GM21515 (cell line): ENCODE measurements at regions not wholly inside any gene's neighbourhood (a gene's known extent, or its start where the extent isn't known, plus 50 kb on each side); places are given as distances from the start of the nearest gene placed in this dataset.
"Not testable (repeated sequence)": the region's sequence is repeated elsewhere in the genome, so short reads cannot be mapped to it uniquely, and the experiment has no call there.

Experiments used
- ATAC-seq: cut with Tn5 transposase; IDR thresholded peaks from one replicate; pipeline ENCODE4 v1.9.1; 2021; ENCODE audit not compliant: unreplicated experiment

DNA sequence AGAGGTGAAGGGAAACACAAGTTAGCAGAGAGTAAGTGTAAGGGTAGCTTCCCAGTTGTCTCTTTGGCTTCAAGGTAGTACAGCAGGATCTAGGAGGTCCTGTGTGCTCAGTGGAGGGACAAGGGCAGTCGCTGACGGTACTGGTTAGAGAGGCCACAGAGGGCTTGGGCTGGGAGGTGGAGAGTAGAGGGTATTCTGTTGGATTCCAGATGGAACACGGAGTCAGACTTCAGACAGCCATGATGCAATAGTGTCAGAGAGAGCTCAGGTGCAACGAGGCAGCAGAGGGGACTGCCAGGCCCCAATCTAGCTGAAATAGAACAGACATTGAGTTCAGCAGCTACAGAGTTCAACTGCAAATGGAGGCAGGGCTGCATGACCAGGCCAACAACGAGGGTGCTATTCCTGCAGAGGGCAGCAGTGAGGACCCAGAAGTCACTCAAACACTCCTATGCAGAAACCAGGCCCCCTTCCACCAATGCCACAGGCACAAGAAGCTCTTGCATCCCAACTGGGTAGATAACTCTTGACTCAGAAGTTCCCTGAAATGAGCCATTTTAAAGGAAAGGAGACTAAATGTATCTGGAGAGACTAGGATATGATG lies 325.0 kb upstream of the ESRRG start:
- ATAC-seq: peak; percentile 55

DNA sequence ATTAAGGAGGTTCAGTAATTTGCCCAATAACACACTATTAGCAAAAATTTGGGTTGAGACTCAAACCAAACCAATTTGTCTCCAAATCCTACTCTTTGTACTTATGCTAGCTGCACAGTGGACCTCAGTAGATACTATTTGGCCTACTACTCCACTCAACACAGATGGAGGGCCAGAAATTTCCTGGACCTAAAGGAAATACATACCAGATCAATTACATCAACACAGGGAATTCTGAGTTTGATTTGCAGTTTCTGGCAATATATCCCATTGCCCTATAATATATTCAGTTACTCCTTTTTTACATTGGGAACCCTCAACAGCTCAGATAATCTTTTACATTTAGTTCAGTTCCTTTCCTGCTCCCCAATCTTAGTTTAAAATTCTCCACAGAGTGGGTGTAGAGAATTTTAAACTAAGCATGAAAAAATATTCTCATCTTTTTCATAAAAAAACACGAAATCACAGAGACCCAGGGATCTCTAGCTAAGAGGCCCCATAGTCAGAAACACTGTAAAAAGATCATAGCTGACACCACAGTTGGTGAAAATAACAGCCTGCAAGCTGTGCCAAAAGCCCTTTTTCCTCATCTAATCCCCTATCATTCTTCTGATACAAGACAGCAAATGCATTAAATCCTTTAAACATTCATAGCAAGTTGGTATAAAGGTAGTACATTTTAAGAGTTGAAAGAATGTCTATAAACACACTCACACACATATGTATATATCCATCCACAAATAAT lies 317.7 kb upstream of the ESRRG start:
- ATAC-seq: no peak

DNA sequence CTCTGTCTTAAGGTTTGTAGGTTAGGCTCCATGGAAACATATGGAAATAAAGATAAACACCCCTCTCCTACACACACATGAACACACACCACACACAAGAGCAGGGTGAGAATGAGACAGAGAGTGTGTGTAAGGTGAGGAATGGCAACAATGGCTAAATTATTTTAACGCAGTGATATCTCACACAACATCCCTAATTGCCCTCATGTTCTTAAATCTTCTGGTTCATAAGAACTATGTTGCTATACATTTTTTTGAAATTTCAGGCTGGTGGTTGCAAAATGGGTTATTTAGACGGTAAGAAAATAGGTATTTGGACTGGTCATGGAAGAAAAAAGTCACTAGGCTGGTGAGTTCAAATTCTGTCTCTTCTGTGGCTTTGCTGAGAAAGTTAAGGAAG lies 316.7 kb upstream of the ESRRG start:
- no peak for ATAC-seq

DNA sequence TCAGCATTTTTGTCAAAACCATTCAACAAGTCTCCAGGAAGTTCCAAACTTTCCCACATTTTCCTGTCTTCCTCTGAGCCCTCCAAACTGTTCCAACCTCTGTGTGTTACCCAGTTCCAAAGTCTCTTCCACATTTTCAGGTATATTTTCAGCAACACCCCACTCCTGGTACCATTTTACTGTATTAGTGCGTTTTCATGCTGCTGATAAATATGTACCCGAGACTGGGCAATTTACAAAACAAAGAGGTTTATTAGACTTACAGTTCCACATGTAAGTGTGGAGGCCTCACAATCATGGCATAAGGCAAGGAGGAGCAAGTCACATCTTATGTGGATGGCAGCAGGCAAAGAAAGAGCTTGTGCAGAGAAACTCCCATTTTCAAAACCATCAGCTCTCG lies 315.9 kb upstream of the ESRRG start:
- ATAC-seq: not testable (repeated sequence)

DNA sequence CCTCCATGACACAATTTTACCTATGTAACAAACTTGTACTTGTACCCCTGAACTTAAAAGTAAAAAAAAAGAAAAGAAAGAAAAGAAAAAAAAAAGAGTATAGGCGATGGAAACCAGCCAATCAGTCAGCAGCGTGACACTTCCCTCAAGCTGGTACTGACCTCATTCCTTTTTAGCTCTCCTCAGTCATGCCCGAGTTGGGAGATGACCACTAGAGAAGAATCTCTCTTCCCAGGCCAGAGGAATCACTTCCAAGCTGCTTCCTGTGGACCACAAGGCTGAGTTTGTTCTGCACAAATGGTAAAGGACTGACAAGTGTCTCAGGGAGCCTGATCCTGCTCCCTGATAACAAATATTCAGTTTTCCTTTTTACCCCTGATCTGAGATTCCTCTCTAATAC lies 313.5 kb upstream of the ESRRG start:
- ATAC-seq: no peak

DNA sequence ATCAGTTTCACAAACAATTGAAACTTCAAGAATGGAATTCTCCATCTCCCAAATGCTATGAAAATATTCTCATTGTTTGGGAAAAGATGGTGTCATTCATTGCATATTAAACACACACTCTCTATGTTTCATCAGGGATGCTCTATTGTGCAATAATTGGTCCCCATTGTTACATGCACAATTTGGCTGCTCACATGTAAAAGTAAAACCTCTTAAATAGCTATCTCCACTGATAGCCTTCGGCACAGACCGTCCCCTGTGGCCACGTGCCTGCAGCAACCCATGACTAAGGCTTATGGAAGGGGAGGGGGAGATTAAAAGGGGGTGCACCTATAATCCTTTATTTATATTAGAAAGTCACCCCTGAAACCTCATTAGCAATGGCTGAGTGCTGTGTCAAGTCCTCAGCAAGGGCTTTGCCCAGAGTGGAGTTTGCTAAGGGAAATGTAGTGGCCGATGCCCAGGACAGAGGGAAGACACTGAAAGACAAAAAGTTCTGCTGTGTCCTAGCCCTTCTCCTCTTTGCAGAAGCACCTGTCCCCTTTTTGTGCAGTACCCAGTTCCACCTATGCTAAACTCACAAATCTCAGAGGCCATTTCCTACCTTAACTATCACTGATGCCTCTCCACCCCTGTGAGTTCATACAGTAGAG lies 309.6 kb upstream of the ESRRG start:
- no peak for ATAC-seq

DNA sequence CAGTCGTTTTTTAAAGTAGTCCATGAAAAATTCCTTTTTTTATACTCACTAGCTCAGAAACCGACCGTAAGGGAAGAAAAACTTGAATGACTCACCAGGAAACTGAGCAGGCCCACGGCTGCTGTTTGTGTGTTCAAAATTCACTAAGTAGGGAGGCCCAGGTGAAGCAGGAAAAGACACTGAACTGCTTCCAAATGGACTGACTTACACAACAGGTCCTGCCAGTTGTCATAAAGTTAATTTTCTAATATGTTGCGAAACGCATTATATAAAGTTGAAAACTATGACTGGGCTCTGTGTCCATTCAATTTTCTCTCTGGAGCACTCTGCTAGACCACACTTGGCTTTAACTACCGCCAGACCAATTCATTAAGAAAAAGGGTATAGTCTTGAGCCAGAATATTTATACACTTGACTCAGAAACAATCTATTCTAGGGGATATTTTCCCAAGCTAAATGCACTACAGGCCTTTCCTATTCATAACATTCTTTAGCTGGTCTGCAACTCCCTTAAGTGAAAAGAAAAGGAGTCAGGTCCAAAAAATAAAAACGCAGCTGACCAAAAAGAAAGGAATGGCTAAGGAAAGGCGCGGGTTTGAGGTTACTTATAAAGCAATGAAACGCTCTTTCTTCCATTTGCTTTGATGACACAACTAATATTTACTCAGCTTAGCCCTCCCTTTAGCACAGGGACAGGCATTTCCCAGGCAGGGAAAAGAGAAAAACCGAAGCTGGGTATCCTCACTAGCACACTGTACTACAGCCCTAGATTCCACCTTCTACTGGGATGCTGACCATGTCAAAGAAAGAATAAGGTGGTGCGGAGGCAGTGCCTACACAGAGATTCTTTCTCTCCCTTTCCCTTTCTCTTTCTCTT lies 306.3 kb upstream of the ESRRG start:
- ATAC-seq: no peak

DNA sequence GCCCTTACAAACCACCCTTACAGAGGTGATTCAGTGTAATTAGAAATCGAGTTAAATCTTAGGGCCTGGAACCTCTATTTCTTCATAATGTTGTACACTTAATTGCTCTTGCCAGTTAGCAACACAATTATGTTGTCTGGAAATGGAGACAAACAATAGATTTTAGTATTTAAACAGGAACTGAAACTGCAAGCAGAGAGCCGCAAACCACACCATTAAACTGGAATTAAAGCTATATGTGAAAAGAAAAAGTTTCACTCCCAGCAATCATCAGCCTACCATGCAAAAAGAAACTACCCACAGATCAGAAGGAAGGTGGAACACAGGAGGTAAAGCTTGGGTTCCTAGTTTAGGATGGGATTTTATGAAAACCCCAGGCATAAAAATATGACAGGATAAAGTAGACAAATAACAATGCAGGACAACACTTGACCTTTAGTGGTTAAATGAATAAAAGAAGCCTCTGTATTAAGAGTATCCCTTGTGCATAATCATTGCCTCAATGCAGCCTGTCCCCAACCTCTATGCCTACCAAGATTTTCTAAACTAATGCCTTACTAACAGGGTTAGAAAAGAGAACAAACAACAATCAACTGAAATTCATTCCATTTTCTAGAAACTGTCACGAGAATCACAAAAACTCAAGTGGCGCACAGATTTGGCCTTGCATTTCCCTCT lies 304.3 kb upstream of the ESRRG start:
- ATAC-seq: peak; percentile 97

DNA sequence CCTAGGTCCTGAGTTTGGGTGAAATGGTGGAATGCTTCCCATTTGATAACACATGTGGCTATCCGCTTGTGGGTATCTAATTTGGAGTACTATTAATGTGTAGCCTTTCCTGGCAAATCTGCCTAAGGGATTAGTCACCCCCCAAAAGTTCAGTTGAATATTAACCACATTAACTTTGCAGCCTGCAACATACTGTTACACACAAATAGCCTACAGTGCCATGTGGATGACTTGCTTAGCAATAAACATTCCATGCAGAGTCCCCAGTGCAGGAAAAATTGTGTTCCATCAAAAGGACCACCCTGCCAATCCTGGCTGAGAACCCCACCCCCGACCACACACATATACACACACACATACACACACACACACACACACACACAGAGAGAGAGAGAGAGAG lies 303.3 kb upstream of the ESRRG start:
- no peak for ATAC-seq

DNA sequence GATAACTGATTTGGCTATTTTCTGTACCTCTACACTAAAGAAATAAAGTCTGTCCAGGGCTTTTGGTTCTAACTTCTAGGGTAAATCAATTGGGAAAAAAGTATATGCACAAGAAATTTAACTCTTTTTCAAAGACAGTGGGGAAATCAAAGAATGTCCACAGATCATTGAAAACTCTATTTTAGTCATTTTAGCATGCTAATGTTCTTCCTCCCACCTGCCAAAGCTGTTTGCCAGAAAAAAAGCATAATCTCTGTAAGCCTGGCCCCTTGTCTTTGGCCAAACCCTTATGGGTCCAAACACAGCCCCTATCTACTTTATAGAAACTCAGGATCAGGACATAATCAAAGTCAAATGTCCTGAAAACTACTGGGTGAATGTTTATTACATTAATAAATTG lies 302.2 kb upstream of the ESRRG start:
- no peak for ATAC-seq

DNA sequence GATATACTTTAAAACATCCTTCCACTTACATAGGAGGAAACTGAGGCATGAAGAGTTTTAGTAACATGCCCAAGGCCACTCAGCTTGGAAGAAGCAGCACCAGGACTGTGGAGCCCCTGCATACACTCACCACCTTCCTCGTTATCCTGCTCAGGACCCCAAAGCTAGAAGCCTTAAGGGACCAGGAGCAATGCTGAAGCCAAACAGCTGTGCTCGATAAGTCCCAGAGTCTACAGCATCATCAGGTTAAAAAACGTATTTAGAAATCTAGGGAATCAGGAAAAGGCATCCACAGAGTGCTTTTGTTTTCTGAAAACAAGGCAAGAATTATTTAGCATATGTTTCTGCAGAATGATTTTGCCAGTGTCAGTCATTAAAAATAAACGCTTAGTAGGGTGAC lies 301.7 kb upstream of the ESRRG start:
- ATAC-seq: no peak

DNA sequence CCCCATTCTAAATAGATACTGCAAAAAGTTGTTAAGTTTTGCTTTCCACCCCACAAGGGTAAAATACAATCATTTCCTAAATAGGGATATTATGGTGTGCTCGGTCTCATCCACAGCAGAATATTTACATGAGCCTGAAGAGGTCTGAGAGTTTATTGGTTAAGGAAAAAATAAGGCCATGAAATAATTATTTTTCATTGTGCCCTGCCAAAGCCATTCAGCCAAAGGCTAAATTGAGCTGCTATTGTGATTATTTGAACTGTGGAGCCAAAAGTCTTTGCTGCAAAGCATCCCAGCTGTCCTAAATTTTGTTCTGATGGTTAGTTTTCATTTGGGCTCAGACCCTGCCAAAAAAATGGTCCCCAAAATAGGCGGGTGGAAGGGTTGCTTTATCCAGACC lies 298.7 kb upstream of the ESRRG start:
- ATAC-seq: no peak

DNA sequence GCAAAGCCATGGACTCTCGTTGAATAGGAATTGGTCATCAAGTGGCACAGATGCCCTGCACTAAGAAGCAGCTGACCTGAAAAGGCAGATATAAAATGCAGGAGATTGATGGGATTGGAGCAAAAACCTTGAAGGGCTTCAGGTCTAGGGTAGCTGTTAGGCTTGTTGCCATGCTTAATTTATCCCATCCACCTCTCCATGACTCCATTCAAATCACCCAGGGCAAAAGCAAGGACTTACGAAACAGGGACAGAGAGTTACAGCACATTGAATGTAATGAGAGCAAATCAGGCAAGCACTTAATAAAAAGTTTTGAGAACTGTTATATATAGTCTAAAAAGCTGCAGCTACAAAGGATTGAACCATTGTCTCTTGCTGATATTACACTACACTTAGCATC lies 298.2 kb upstream of the ESRRG start:
- ATAC-seq: no peak

DNA sequence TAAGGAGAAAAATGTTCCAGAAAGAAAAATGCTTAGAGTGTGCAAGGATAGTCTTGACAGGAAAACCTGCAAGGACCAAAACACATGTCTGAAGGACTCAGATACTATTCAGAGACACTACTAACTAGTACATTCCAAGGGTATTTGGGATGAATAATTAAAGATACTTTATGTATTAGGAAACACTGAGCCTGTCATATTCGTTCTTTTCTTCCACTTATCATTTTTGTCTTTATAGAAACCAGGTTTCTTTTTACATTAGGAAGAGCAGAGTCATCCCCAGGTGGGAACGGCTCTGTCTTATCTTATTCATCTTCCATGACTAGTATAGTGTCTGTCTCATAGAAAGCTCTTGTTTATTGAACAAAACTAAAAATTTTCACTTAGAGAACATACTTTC lies 296.2 kb upstream of the ESRRG start:
- no peak for ATAC-seq

DNA sequence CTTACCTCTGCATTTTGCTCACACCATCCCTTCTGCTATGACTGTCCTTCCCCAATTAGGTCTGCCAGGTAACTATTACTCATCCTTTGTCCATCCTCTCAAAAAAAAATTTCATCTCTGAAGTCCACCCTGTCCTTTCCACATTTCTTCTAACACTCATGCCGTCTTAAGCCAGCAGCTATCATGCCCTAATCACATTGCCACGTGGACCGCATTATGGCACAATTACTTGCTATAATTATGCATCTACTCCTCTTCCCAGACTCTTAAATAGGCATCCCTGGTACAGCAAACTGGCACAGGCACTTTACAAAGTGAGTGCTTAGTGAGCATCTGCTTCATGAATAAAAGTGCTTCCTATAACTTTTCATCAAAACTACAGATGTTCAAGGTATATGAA lies 295.4 kb upstream of the ESRRG start:
- no peak for ATAC-seq

DNA sequence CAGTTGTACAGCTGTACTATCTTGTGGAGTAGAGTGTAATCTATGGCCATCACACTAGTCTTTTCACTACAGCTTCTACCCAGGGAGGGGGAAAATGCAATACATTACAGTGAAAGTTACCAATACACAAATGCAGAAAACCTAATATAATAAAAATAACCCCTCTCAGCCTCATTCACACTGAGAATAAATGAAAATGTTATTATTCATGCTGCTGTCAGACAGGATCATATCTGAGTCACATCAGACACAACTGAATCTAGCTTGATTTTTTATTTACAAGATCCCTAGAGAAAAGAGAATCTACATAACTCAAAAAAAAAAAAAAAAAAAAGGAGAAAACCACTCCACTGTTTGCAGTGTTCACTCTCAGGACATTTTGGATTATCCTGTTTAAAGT lies 293.9 kb upstream of the ESRRG start:
- ATAC-seq: no peak

DNA sequence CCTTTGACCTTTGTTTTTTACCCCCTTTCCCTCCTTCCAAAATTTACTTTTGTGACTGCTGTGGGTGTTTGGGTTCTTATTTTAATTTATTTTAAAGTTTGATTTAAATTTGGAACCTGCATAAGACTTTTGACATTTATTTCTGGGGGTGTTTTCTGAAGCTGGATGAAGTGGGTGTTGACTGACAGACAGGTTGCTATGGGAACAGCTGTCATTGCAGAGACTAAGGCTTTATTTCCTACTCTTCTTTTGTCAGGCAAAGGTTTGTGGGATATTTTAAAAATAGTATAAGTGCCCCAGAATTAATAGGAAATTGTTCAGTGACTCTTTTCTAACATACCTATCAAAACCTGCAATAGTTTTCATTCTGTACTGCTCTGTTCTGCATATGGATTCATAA lies 290.8 kb upstream of the ESRRG start:
- ATAC-seq: no peak

DNA sequence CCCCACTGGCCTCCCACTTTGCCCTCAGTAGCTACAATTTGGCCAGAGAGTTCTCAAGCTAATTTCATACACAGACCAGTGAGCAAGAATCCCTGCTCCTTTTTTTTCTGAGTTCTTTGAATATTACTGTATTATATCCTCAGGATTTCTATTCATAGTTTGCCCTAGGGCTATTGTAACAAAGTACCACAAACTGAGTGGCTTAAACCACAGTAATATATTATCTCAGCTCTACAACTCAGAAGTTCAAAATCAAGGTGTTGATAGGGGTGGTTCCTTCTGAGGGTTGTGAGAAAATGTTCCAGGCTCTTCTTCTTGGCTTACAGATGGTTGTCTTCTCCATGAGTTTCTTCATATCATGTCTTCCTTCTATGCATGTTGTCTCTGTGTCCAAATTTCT lies 289.4 kb upstream of the ESRRG start:
- ATAC-seq: no peak

DNA sequence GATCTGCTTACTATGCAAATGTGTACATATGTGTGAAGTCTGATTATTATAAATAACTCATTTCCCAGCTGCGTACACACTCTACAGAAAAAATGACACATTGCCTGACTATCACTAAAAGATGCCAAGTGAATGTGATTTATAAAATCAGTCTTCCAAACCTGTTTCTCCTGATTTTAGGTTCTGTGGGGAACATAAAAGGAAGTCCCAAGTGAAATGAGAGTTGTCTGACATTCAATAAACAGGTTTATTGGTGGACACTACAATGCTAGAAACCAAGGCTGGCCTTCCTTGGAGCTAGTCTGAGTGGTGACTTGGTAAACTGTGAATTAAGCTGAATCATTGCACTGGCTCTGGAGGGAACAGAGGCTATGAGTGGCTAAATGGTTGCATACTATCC lies 287.9 kb upstream of the ESRRG start:
- ATAC-seq: no peak

DNA sequence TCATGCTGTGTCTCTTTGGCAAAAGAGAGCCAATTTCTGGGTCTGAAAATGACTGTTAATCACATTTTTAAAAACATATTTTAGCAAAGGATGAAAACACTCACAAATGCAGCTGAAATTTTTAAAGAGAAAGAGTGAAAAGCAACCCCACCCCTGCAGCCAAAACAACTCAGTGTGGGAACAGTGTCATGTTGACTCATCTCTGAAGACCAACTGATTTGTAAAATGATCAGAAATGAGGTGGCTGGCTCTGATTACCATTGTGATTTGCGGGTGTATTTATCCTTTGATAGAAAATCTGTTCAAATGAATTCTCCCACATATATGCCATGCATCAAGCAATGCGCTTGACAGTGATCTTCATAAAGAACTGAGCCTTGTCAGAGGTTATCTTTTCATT lies 287.0 kb upstream of the ESRRG start:
- no peak for ATAC-seq

DNA sequence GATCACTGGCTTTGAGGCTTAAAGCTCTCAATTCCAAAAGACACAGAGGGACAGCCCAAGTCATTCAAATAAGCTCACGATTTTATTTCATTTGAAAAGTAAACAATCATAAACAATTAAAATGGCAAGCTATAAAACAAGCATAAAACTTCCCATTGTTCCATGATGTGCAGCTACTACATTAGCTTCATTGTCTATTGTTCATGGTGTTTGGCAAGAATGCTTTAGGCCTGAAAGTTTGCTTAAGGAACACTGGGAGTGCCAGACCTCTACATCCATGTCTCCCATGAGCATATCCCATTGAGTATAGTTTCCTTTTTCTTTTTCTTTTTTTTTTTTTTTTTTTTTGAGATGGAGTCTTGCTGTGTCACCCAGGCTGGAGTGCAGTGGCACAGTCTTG lies 286.1 kb upstream of the ESRRG start:
- no peak for ATAC-seq
